GM12864 (cell line): ENCODE measurements at regions not wholly inside any gene's neighbourhood (a gene's known extent, or its start where the extent isn't known, plus 50 kb on each side); places are given as distances from the start of the nearest gene placed in this dataset.

Experiments
- DNase-seq: peaks from one replicate; pipeline ENCODE4 v3.0.0-alpha.2; 2011; ENCODE audit warnings: low read depth
- H3K4me3 ChIP-seq: 2 replicates; pipeline ENCODE4 v1.5.1; 2011; ENCODE audit warnings: mild to moderate bottlenecking, low read depth, low read length, control low read depth
- TF ChIP-seq, protein P1 (sequence below): IDR thresholded peaks from 2 replicates; pipeline ENCODE4 v1.5.1; 2011; ENCODE audit warnings: low read depth, mild to moderate bottlenecking, moderate library complexity, low read length, control low read depth, inconsistent platforms; ENCODE audit errors: missing control alignments

DNA sequence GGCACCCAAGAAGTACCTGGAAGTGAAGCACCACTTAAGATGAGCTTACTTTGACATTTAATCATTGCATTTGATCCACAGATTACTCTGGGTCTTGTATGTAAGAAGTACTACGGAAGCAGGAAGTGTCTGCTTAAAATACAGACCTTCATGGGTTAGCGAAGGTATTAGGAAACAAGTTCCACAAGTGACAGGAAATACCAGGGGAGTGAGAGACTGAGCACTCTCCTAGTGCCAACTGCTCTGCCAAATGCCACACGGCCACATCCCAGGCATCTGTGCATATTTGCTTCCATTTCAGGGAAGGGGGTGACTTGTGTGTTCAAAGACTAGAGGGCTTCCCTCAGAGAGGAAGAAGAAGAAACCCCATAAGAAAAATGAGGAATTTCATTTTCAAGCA is 57.2 kb upstream of the ANK3 start:
- no peak overlapping the region for H3K4me3 ChIP-seq
- no peak for DNase-seq
- TF ChIP-seq, protein P1, sequence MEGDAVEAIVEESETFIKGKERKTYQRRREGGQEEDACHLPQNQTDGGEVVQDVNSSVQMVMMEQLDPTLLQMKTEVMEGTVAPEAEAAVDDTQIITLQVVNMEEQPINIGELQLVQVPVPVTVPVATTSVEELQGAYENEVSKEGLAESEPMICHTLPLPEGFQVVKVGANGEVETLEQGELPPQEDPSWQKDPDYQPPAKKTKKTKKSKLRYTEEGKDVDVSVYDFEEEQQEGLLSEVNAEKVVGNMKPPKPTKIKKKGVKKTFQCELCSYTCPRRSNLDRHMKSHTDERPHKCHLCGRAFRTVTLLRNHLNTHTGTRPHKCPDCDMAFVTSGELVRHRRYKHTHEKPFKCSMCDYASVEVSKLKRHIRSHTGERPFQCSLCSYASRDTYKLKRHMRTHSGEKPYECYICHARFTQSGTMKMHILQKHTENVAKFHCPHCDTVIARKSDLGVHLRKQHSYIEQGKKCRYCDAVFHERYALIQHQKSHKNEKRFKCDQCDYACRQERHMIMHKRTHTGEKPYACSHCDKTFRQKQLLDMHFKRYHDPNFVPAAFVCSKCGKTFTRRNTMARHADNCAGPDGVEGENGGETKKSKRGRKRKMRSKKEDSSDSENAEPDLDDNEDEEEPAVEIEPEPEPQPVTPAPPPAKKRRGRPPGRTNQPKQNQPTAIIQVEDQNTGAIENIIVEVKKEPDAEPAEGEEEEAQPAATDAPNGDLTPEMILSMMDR: no peak

DNA sequence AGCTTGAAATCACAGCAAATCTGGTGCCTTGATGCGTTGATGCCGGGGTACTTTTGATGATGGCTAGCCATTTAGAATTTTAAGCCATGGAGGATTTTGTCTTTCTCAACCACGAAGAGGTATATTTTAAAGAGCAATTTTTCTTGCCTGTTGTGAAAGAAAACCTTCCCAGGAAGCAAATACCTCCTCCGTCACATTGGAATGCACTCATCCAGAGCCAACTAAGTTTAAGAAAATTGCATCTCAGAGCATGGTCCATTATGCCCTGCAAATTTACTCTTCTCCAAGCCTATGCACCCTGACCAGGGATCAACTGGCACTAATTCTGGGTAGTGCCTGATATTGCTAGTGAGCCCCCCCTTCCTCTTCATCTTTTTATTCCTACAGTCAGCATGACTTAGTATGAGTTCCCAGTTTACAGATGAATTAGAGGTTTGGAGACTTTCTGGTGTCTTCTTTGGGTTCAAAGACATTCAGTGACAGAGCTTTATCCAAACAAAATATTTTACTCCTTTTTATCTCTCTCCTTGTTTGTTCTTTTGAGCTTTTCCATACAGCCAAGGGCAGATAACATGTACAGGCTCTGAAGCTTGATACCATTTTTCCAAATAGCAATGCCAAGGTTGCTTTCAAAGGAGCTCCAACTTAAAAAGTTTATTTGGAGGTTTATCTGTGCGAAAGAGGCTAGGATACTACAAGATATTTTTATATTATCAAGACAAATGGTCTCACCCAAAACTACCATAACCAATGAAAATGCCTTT is 56.6 kb upstream of the ANK3 start:
- DNase-seq: no peak
- no peak overlapping the region for H3K4me3 ChIP-seq
- TF ChIP-seq, protein P1: no peak

DNA sequence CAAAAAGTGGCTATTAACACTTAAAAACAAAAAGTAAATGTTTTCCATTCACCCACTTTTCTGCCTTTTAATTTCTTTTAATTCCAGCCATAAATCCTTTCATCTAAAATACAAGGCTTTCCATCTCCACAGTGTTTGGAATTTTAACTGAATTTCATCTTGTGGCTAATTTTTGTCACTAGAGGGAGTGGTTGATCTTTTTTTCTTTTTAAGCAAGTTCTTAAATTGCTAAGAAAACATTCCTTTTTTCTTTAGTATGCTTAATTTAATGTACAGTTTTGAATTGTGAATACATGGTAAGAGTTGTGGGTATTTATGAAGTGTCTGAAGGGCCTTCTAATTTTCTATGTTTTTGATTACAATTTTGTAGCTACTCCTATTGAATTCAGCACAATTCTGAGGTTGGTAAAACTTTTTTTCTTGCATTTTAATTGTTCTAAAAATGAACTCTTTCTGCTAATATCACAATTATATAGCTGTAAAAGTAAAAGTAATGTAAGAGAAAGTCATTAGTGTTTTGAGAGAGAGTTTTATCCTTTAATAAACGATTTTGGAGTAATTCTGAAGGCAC is 54.9 kb upstream of the ANK3 start:
- DNase-seq: no peak
- H3K4me3 ChIP-seq: no peak overlapping the region
- TF ChIP-seq, protein P1: peak; percentile 9

DNA sequence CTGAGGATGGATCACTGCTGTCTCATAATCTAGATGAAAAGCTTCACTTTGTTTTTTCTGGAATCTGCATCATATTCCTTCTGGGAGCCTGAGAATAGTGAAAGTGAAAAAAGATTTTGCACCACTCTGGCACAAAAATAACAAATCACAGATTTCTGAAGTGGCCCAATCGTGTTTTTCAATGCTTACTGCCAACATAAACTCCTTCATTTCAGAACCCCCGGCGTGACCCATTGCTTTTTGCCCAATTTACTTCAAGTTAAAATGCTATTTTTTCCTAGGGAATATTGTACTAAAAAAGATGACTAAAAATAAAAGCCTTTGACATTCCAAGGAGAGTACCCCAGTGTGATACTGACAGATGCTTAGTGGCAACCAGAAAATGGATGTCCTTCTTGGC is 53.7 kb upstream of the ANK3 start:
- no peak for DNase-seq
- H3K4me3 ChIP-seq: no peak overlapping the region
- TF ChIP-seq, protein P1: no peak

DNA sequence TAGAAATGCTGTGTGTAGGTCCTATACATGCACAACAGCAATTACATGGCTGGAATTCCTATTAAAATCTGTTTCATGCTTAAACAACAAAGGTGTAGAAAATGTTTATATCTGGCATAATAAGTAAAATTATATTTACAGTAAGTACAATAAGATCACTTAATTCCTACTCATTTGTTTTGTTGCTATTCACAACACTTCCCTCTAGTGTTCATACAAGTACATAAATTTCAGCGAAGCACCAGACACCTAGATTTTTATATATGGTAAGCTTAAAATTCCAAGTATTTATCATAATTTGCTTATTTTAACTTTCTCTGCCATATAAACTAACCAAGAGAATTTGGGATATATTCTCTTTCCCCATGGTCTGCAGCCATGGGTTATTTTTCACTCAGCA is 51.8 kb upstream of the ANK3 start:
- TF ChIP-seq, protein P1: no peak
- no peak for DNase-seq
- H3K4me3 ChIP-seq: no peak overlapping the region

DNA sequence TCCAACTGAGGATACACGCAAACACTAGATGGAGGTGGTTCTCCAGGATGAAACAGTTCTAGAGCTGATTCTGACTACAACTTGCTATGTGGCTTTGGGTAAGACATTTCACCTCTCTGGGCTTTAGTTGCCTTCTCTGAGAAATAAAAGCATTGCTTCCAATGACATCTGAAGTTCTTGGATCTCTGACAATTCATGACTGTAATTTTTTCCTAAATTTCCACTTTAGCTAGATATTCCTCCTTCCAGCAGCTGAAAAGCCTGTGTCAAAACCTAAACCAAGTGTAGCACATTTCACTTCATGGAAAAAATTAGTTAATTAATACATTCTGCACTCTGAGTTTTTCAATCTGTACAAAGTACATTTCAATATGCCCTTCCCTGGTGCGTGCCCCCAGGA is 50.0 kb upstream of the ANK3 start:
- TF ChIP-seq, protein P1: no peak
- no peak for DNase-seq
- H3K4me3 ChIP-seq: no peak overlapping the region
